Type B pancreatic cell (in vitro differentiated cells): ENCODE measurements at regions not wholly inside any gene's neighbourhood (a gene's known extent, or its start where the extent isn't known, plus 50 kb on each side); places are given as distances from the start of the nearest gene placed in this dataset.

ENCODE experiments used
- DNase-seq: peaks from one replicate; pipeline ENCODE4 v3.0.0; 2021; ENCODE audit warnings: mixed read lengths; ENCODE audit not compliant: unreplicated experiment; ENCODE audit errors: extremely low spot score
- H3K27ac Mint-ChIP-seq: 2 replicates; pipeline ENCODE4 v1.8.0; 2021; ENCODE audit warnings: mild to moderate bottlenecking, mixed read lengths
- H3K27me3 Mint-ChIP-seq: 2 replicates; pipeline ENCODE4 v1.8.0; 2021; ENCODE audit warnings: mixed read lengths
- H3K36me3 Mint-ChIP-seq: 2 replicates; pipeline ENCODE4 v1.8.0; 2021; ENCODE audit warnings: mixed read lengths
- H3K4me1 Mint-ChIP-seq: one replicate; pipeline ENCODE4 v1.8.0; 2021; ENCODE audit warnings: mixed read lengths; ENCODE audit not compliant: unreplicated experiment
- H3K4me3 Mint-ChIP-seq: 2 replicates; pipeline ENCODE4 v1.8.0; 2021; ENCODE audit warnings: mild to moderate bottlenecking, mixed read lengths
- H3K9me3 Mint-ChIP-seq: 2 replicates; pipeline ENCODE4 v1.8.0; 2021; ENCODE audit warnings: mixed read lengths
- TF ChIP-seq, protein P1 (sequence below): fragments of 200-600 bp; sonication (generic); conservative IDR thresholded peaks from 2 replicates; pipeline ENCODE4 v1.5.0; 2021; ENCODE audit warnings: antibody characterized with exemption, mild to moderate bottlenecking

DNA sequence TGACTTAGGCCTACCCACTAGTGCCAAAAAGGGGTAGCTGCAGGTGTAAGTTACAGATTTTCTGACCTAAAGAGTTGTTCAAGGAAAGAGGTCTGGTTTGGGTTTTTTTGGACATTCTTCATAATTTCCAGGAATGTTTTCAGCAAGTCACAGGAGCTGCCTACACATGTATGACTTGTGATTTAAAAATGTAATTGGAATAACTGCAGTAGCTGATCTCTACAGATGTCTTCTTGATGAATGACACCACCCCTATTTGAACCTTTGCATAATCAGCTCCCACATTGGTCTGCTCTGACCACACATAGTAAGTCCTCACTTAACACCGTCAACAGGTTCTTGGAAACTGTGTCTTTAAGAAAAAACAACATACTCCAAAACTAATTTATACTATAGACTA lies 481.4 kb downstream of the RASEF start:
- no peak overlapping the region for H3K4me3 Mint-ChIP-seq
- peaks cover 4% of the 10 kb centered on the region for H3K36me3 Mint-ChIP-seq
- H3K4me1 Mint-ChIP-seq: peaks cover 10% of the 10 kb centered on the region
- H3K9me3 Mint-ChIP-seq: peaks cover 9% of the 10 kb centered on the region
- no peak overlapping the region for H3K27ac Mint-ChIP-seq
- peaks cover 7% of the 10 kb centered on the region for H3K27me3 Mint-ChIP-seq
- TF ChIP-seq, protein P1, sequence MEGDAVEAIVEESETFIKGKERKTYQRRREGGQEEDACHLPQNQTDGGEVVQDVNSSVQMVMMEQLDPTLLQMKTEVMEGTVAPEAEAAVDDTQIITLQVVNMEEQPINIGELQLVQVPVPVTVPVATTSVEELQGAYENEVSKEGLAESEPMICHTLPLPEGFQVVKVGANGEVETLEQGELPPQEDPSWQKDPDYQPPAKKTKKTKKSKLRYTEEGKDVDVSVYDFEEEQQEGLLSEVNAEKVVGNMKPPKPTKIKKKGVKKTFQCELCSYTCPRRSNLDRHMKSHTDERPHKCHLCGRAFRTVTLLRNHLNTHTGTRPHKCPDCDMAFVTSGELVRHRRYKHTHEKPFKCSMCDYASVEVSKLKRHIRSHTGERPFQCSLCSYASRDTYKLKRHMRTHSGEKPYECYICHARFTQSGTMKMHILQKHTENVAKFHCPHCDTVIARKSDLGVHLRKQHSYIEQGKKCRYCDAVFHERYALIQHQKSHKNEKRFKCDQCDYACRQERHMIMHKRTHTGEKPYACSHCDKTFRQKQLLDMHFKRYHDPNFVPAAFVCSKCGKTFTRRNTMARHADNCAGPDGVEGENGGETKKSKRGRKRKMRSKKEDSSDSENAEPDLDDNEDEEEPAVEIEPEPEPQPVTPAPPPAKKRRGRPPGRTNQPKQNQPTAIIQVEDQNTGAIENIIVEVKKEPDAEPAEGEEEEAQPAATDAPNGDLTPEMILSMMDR: no peak
- no peak for DNase-seq

DNA sequence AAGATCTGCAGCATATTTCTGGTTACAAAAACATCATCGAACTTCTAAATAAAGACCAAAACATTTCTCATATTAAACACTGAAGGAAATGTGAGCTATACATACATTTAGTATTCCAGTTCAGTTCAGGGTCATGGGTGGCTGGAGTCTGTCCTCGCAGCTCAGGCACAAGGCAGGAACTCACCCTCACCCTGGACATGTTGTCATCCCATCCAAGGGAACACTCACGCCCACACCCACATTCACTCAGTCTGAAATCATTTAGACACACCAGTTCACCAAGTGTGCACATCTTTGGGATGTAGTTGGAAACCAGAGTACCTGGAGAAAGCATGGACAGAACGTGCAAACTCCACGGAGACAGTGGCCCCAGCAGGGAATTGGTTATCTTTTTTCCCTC lies 481.0 kb downstream of the RASEF start:
- TF ChIP-seq, protein P1: no peak
- H3K4me3 Mint-ChIP-seq: no peak overlapping the region
- peaks cover 9% of the 10 kb centered on the region for H3K9me3 Mint-ChIP-seq
- no peak overlapping the region for H3K27ac Mint-ChIP-seq
- DNase-seq: no peak
- H3K27me3 Mint-ChIP-seq: peaks cover 7% of the 10 kb centered on the region
- H3K4me1 Mint-ChIP-seq: peaks cover 10% of the 10 kb centered on the region
- H3K36me3 Mint-ChIP-seq: peaks cover 4% of the 10 kb centered on the region

DNA sequence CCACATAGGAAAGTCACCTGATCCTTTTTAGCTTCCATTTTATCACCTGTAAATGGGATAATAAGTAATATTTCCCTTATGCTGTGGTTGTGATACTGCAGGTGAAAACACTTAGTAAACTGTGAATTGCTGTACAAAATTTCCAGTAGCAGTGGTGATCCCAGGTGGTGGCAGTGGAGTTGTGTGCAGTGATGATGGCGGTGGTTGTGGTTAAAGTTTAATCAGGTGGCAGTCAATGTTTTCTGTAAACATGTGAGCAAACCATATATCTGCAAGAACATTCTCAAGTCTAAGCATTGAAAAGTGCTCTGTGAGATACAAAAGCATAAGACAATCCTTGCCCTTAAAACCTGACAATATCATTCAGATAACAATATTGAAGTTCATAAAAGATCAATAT lies 480.2 kb downstream of the RASEF start:
- DNase-seq: no peak
- H3K27ac Mint-ChIP-seq: no peak overlapping the region
- H3K9me3 Mint-ChIP-seq: peaks cover 9% of the 10 kb centered on the region
- H3K4me3 Mint-ChIP-seq: no peak overlapping the region
- H3K36me3 Mint-ChIP-seq: peaks cover 4% of the 10 kb centered on the region
- H3K4me1 Mint-ChIP-seq: peaks cover 10% of the 10 kb centered on the region
- H3K27me3 Mint-ChIP-seq: peaks cover 7% of the 10 kb centered on the region
- TF ChIP-seq, protein P1: no peak

DNA sequence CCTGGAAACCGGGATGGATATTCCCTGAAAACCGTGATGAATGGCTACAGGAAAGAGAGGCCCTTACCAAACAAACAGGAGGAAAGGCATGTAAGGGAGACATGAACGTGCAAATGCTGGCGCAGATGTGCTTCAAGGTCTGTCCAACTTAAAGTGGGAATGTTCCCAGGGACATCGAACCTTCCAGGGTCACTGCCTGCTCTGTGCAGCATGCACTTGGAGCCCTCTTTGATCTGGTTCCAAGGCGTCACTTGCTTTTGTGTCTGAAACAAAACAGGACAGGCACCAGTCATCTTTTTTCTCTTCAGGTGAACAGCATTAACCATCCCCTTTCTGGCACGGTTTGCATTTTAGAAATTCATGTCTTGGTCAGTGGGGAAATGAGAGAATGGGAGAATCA lies 479.4 kb downstream of the RASEF start:
- Mint-ChIP-seq H3K9me3 (peaks cover 9% of the 10 kb centered on the region), H3K4me1 (peaks cover 15% of the 10 kb centered on the region), H3K4me3 (no peak overlapping the region), H3K27me3 (peaks cover 7% of the 10 kb centered on the region), H3K27ac (no peak overlapping the region), H3K36me3 (peaks cover 4% of the 10 kb centered on the region)
- TF ChIP-seq, protein P1: no peak
- no peak for DNase-seq

DNA sequence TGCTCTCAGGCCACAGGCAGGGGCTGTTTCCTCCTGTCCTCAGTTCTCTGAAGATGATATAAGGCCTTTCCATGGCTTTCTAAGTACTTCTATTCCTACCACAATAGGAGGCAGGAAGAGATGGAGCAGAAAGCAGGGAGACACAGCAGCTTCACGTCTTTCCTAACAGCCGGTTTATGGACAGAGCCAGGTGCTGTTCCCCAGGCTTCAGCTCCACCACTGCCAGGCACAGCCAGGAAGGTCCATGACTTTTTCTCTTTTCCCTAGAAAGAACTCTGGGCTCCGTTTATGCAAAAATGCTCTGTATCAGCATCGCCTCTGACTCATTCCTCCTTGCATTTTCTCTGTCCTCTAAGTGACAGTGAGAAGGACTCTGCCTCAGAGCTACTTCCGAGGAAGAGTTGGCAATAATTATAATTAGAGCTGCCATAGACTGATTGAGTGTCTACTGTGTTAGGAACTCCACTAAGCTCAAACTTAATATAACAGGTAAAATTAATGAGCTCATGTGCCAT lies 478.5 kb downstream of the RASEF start:
- Mint-ChIP-seq H3K27ac (no peak overlapping the region), H3K4me1 (peaks cover 18% of the 10 kb centered on the region), H3K27me3 (peaks cover 7% of the 10 kb centered on the region), H3K4me3 (no peak overlapping the region), H3K9me3 (peaks cover 7% of the 10 kb centered on the region), H3K36me3 (peaks cover 1% of the 10 kb centered on the region)
- TF ChIP-seq, protein P1: no peak
- DNase-seq: no peak

DNA sequence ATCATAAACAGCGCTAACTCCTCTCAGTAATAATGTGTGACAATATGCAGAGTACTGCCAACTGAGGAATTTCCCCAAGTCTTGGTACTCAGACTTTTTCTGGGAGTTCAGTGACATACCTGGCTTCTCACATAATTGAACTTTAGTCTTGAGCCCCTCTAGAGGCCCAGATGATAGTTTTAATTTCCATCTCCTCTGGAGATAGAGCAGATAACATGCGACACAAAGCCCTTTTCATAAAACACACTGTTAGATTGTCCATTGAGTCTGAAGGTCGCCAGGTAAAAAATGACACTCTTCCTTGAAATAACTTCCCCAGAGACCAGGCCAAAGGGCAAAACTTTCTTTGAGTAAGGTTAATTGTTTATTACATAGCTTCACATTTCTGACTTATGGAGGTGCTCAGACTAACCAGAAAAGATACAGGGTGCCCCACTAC lies 476.0 kb downstream of the RASEF start:
- Mint-ChIP-seq H3K4me1 (peaks cover 18% of the 10 kb centered on the region), H3K4me3 (no peak overlapping the region), H3K9me3 (peaks cover 12% of the 10 kb centered on the region), H3K27me3 (peaks cover 10% of the 10 kb centered on the region), H3K27ac (no peak overlapping the region), H3K36me3 (no peaks in the 10 kb centered on the region)
- TF ChIP-seq, protein P1: no peak
- no peak for DNase-seq
